Adipocyte (in vitro differentiated cells): ENCODE measurements at regions not wholly inside any gene's neighbourhood (a gene's known extent, or its start where the extent isn't known, plus 50 kb on each side); places are given as distances from the start of the nearest gene placed in this dataset.

ENCODE experiments used
- DNase-seq: peaks from one replicate; pipeline ENCODE4 v3.0.0-alpha.2; 2015; ENCODE audit warnings: low read depth
- H3K27me3 ChIP-seq: replicated peaks from 2 replicates; pipeline ENCODE4 v1.7.0; 2013; ENCODE audit warnings: mild to moderate bottlenecking, low read length, moderate library complexity; ENCODE audit not compliant: control insufficient read depth, insufficient read depth
- H3K36me3 ChIP-seq: 2 replicates; pipeline ENCODE4 v1.7.0; 2013; ENCODE audit warnings: low read length, mild to moderate bottlenecking, moderate library complexity; ENCODE audit not compliant: control insufficient read depth, insufficient read depth, severe bottlenecking
- H3K4me1 ChIP-seq: 2 replicates; pipeline ENCODE4 v1.7.0; 2013; ENCODE audit warnings: mild to moderate bottlenecking, low read length, moderate library complexity; ENCODE audit not compliant: control insufficient read depth, insufficient read depth
- H3K4me3 ChIP-seq: 2 replicates; pipeline ENCODE4 v1.7.0; 2013; ENCODE audit warnings: mild to moderate bottlenecking, low read length, moderate library complexity
- H3K9ac ChIP-seq: 2 replicates; pipeline ENCODE4 v1.7.0; 2013; ENCODE audit warnings: mild to moderate bottlenecking, low read length, moderate library complexity
- H3K9me3 ChIP-seq: 2 replicates; pipeline ENCODE4 v1.7.0; 2013; ENCODE audit warnings: mild to moderate bottlenecking, low read length, moderate library complexity; ENCODE audit not compliant: control insufficient read depth

DNA sequence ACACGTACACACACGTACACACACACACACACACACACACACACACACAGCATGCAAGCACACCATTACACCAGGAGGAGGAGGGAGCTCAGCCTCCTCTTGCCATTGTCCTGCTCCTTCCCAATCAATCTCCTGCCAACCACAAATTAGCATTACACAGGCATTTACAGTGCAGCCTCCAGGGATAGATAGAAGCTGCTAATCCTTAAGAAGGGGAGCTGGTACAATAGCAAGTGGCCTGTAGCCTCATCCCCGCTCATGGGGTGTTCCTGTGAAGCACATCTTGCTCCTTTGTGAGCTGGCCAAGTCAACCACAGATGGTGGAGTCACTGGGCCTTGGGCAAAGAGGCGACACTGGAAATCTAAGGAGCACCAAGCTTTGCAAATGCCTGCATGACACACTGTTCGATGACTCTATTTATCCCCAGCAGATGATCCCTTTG is 110.3 kb upstream of the PKDCC start:
- H3K27me3 ChIP-seq: no peaks in the 10 kb centered on the region
- H3K9me3 ChIP-seq: no peaks in the 10 kb centered on the region
- no peak for DNase-seq
- peaks cover 56% of the 10 kb centered on the region for H3K4me1 ChIP-seq
- H3K36me3 ChIP-seq: no peaks in the 10 kb centered on the region
- H3K9ac ChIP-seq: peak overlapping the region; percentile 44
- no peak overlapping the region for H3K4me3 ChIP-seq

DNA sequence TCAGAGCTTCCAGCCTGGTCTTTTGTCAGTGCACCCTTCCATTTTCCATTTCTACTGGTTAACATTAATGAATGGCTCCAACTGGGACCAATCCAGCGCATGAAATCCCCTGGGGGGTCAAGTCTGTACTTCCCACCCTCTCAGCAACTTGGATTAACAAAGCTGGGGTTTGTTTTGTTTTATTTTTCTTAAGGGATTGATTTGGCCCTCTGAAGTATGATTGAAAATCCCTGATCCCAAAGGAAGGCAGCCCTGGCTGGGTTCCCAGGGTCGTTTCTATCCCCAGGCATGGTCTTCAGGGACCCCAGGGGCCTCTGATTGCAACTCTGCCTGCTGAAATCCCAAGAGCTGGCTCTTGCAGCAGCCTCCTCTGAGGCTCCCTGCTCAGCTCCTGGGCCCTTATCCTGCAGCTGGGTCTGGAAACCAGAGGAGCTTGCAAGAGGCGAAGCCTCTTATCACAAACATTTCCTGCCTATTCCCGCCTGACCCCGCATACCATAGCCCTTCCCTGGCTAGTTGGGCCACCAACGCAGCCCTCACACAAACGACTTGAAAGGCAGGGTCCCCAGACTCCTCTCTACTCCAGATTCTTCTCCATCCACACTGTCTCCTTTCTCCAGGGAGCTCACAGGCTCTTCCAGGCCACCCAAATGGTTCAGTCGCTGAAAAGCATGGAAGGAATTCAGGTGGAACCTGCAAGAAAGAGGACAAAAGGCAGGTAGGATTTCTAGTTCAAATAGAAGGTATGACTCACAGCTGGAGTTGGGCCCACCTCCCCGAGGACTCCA is 109.7 kb upstream of the PKDCC start:
- no peaks in the 10 kb centered on the region for H3K9me3 ChIP-seq
- no peaks in the 10 kb centered on the region for H3K27me3 ChIP-seq
- peaks cover 54% of the 10 kb centered on the region for H3K4me1 ChIP-seq
- no peaks in the 10 kb centered on the region for H3K36me3 ChIP-seq
- H3K9ac ChIP-seq: peak overlapping the region; percentile 44
- DNase-seq: no peak
- H3K4me3 ChIP-seq: no peak overlapping the region

DNA sequence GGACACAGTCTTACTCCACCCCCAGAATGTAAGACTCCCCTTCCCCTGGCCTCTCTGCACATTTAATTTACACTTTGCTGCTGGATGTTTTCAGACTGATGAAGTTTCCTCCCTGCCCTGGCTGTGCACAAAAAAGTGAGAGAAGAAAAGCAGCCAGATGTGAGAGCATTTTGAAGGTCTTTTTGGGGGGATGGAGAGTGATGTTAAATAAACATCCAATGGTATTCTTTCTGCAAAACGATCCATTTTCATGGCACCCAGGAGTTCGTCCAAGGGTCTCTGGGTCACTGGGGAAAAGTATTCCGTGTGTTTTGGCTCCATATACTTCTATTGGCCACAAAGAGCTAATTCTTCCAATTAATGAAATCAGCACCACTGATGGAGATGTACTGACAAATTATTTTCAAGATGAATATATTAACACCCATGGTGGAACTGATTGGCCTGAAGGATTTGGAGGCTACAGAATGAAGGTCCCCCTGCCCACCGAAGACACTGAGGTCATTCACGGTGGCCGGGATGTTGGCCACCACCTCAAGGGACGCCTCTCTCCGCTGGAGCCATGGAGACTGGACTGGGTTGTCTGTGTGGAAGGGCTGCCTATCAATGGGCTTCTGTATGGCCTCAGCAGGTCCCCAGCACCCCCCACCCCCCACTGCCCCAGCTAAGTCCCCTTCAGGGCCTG is 107.6 kb upstream of the PKDCC start:
- Histone ChIP-seq H3K9me3 (no peaks in the 10 kb centered on the region), H3K27me3 (no peaks in the 10 kb centered on the region), H3K36me3 (no peaks in the 10 kb centered on the region), H3K4me3 (no peak overlapping the region), H3K9ac (no peak overlapping the region), H3K4me1 (peaks cover 40% of the 10 kb centered on the region)
- no peak for DNase-seq

DNA sequence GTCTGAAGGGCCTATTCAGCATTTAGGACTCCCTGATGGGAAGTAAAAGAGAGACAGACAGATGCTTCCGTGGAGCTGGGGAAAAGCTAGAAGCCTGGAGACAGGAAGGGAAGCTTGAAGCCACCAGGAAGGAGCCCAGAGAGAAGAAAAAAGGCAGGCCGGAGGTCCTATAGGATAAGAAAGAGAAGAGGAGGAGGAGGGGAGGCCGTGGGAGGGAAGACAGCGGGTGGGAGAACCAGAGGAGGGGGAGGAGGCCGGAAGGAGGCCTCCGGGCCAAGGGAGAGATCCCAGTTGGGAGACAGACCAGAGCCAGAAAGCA is 107.1 kb upstream of the PKDCC start:
- peaks cover 39% of the 10 kb centered on the region for H3K4me1 ChIP-seq
- DNase-seq: no peak

DNA sequence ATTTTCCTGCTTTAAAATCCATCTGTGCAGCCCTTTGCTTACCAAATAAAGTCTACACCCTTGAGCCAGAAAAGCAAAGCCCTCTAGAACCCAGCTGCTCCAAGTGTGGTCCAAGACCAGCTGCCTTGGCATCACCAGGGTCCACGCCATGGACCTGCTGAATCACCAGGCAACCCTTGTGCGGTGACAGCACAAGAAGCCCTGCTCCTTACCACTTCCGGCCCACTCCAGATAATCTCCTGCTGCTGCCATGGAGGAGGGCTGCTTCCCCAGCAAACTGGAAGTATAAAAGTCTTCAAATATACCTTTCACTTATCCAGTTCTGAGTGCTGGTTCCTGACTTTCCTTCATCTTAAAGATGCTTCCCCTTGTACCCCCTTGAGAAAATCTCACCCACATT is 106.0 kb upstream of the PKDCC start:
- no peaks in the 10 kb centered on the region for H3K36me3 ChIP-seq
- no peak for DNase-seq
- peaks cover 28% of the 10 kb centered on the region for H3K4me1 ChIP-seq

More for the DNA sequence above, 107.1 kb upstream of the PKDCC start:
- Histone ChIP-seq H3K4me3 (no peak overlapping the region), H3K36me3 (no peaks in the 10 kb centered on the region), H3K27me3 (no peaks in the 10 kb centered on the region), H3K9ac (no peak overlapping the region), H3K9me3 (peaks cover 4% of the 10 kb centered on the region)

DNA sequence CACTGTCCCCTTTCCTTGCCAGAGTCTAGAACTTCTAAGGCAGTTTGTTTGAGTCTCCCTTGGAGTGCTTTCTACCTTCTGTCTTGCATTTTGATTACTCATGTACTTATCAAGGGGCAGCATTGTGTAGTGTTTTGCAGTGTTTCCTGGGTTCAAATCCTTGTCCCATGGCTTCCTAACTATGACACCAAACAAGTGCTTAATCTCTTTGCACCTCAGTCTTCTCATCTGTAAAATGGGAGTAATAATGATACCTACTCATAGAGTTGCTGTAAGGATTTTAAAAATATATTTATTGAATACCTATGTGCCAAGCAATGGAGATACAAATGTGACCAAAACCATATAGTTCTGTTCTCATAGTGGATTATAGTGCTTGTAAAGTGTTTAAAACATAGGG is 105.5 kb upstream of the PKDCC start:
- H3K9ac ChIP-seq: no peak overlapping the region
- no peak for DNase-seq
- no peaks in the 10 kb centered on the region for H3K36me3 ChIP-seq
- no peak overlapping the region for H3K4me3 ChIP-seq
- peaks cover 4% of the 10 kb centered on the region for H3K9me3 ChIP-seq
- H3K27me3 ChIP-seq: no peaks in the 10 kb centered on the region
- peaks cover 23% of the 10 kb centered on the region for H3K4me1 ChIP-seq

More for the DNA sequence above, 106.0 kb upstream of the PKDCC start:
- Histone ChIP-seq H3K9ac (no peak overlapping the region), H3K4me3 (no peak overlapping the region), H3K9me3 (peaks cover 4% of the 10 kb centered on the region), H3K27me3 (no peaks in the 10 kb centered on the region)

DNA sequence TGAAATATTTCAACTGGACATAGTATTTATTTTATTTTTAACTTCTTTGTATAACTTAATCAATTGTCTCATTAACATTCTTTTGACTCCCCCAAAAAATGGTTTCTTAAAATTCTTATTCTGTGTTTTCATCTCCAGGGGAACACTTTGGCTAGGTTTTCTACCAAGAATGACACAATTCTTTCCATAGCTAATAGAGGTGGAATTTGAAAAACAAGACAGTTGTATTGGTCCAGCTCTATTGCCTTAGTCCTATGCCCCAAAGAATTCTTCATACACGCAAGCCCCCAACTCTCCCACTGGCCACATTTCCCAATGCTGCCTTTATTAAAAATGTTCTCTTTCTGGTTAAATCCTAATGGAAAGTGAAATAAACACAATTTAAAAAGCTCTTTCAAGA is 104.7 kb upstream of the PKDCC start:
- peaks cover 4% of the 10 kb centered on the region for H3K9me3 ChIP-seq
- H3K9ac ChIP-seq: no peak overlapping the region
- H3K4me3 ChIP-seq: no peak overlapping the region
- peaks cover 4% of the 10 kb centered on the region for H3K27me3 ChIP-seq
- H3K4me1 ChIP-seq: peaks cover 15% of the 10 kb centered on the region
- DNase-seq: no peak
- no peaks in the 10 kb centered on the region for H3K36me3 ChIP-seq

DNA sequence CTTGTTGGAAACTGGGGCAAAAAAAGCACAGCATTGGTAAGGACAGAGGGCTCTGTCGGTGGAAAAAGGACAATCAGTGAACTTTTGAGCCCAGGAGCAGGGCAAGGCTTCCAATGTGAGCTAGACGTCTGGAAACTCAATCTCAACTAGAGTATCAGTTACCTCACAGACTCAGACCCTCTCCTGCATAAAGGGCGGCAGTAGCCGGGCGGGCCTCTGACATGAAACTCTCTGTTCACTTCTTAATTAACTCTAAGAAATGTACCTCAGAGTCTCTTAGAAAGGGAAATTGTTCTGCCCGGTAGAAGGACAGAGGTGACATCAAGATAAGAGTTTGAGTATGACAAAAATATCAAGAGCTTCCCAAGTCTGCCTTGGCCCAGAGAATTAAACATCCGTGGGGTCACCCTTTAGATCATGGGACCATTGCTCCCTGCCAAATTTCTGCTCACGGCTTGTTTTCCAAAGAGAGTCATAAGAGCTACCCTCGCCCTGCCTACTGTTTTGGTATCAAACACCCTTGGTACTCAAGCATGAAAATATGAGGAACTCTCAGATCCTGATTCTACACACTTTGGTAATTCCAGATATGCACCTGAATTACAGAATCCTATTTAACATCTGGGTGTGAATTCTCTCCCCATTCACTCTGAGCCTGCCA is 103.5 kb upstream of the PKDCC start:
- Histone ChIP-seq H3K36me3 (no peaks in the 10 kb centered on the region), H3K9me3 (peaks cover 4% of the 10 kb centered on the region), H3K4me1 (peaks cover 8% of the 10 kb centered on the region), H3K4me3 (no peak overlapping the region), H3K27me3 (peaks cover 5% of the 10 kb centered on the region), H3K9ac (no peak overlapping the region)
- no peak for DNase-seq

DNA sequence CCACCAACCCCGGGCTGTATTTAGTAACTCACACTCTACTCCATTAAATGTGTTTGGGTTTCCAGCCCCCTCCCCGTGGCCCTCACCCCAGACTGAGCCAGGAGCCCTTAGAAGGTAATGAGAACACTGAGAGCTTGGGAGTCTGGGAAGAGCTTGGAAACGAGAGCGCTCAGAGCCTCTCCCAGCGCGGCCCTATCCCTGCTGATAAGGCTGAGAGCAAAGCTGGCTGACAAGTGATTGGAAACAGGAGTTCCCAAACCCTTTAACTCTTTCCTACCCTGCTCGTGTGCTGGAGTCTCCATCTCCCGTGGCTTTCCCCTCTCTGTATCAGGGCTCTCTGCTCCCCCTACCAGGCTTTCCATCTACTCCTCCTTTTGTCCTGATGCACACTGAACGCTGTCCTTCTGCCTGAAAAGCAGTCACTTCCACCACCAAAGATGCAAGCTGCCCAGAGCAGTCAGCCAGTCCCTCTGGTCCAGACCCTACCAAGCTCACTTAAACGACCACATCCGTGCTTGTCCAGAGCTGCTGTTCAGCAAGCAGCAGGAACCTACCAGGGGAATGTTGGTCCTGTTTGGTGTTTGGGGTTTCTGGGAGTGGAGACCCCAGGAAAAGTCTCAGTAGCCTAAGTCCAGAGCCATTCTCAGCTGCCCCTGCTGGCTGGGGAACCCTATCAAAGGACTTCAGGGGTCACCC is 100.0 kb upstream of the PKDCC start:
- H3K9ac ChIP-seq: no peak overlapping the region
- no peak for DNase-seq
- H3K27me3 ChIP-seq: peaks cover 8% of the 10 kb centered on the region
- peaks cover 6% of the 10 kb centered on the region for H3K4me1 ChIP-seq
- H3K36me3 ChIP-seq: no peaks in the 10 kb centered on the region
- H3K9me3 ChIP-seq: peaks cover 4% of the 10 kb centered on the region
- H3K4me3 ChIP-seq: no peak overlapping the region

DNA sequence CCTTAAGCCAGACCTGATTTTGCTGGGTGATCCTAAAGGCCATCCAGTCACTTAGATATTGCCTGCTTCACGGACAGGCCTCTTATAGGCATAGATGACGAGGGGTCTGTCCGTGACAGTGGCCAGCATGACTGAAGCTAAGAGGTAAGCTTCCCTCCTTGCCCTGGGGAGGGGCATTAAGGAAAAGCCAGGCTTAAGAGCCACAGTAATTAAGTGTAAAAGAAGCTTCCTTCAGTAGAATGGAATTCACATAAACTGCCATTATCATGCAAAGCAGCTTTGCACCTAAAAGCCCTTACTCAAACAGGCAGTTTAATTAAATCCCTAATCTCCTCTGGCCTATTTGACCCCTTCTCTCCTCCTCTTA is 99.4 kb upstream of the PKDCC start:
- H3K27me3 ChIP-seq: peaks cover 8% of the 10 kb centered on the region
- no peak overlapping the region for H3K4me3 ChIP-seq
- H3K36me3 ChIP-seq: no peaks in the 10 kb centered on the region
- peaks cover 4% of the 10 kb centered on the region for H3K9me3 ChIP-seq
- H3K9ac ChIP-seq: no peak overlapping the region
- no peak for DNase-seq
- H3K4me1 ChIP-seq: peaks cover 3% of the 10 kb centered on the region
